SIG-M5 treated with dmso at 0.1 percent for 504 hours (cell line): ENCODE measurements at regions not wholly inside any gene's neighbourhood (a gene's known extent, or its start where the extent isn't known, plus 50 kb on each side); places are given as distances from the start of the nearest gene placed in this dataset.
"Not testable (repeated sequence)": the region's sequence is repeated elsewhere in the genome, so short reads cannot be mapped to it uniquely, and the experiment has no call there.

ENCODE experiments used
- DNase-seq: peaks from one replicate; lab custom pipeline; 2025; ENCODE audit not compliant: unreplicated experiment; lab: John Stamatoyannopoulos, UW

DNA sequence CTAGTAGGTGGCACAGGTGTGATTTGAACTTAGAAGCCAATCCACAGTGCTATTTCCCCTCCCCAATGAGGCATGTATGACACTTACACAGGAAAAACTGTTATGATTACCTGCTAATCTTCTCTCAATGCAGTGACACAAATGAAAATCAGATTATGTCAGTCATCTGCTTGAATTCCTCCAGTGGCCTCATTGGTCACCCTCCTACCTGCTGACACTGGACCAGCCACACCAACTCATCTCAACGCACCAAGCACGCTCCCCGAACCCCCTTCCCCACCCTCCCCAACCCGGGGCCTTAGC is 82.2 kb upstream of the SEC11C start:
- no peak for DNase-seq

DNA sequence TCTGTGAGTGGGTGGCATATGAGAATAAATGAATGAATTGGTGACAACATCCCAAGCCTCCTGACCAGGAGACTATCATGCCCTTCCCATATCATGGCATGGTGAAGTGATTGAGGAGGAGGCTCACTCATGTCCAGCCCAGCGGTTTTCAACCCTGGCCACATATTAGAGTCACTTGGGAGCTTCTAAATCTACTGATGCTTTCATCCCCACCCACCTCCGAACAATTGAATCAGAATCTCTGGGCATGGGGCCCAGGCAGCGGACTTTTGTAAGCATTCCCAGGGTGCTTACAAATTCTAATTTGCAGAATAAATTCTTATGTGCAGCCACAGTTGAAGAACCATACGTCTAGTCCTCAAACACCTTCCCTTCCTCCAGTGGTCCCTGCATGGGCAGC is 81.7 kb upstream of the SEC11C start:
- no peak for DNase-seq

DNA sequence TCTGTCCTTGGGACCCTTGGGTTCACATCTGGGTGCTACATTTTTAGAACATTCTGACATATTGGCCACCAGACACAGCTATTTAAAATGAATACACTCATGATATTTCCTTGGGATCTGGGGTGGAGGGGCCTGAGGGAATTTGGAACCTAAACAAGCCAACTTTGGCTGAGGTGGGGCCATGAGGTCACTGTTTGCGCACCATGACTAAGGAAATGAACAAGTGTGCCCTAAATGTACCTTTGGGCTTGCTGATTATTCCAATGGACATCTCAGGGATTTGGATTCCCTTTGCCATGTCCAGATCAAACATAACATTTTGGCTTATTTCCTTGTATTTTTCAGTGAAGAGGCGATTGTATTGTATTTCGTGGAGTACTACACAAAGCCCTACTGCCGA is 80.5 kb upstream of the SEC11C start:
- no peak for DNase-seq

DNA sequence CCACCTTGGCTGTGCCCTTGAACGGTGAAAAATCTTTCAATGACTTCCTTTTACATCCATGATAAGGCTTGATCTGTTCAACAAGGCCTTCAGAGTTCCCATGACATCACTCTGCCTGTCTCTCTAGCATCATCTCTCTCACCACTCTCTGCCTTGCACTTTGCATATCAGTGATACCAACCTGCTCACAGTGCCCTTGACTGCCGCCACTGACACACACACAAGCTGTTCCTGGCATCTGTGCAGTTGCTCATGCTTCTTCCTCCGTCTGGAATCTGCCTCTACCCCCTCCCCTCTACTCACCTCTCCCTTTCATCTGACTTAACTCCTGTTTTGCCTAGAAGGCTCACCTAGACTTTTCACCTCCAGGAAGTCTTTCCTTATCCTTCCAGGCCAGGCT is 79.1 kb upstream of the SEC11C start:
- DNase-seq = no peak

DNA sequence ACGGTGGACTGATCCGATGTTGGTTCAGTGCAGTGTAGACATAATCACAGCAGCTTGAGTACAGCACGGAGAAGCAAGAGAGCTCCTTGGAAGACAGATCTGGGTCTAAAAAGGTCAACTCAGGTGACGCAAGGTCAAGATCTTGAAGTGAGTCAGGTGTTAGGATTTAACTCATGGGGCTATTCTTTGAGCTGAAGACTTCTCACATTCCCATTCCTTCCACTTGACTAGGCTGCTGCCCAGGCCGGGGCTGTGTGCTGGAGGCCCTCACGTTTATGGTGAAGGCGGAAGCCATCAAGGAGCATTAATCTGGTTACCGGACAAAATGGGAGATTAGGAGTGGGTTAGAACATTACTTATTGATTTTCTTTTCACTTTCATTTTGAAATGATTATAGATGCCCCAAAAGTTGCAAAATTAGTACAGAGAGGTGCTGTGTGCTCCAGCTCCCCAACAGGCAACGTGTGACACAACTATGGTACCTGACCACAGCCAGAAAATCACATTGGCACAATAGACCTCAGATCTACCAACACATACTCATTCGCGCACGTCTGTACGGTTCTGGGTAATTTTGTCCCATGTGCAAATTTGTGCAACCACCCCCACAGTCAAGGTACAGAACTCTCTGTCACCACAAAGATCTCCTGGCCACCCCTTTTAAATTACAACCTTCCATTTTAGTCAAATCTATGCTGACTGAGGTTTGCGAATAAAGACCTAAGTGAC is 77.6 kb upstream of the SEC11C start:
- no peak for DNase-seq

DNA sequence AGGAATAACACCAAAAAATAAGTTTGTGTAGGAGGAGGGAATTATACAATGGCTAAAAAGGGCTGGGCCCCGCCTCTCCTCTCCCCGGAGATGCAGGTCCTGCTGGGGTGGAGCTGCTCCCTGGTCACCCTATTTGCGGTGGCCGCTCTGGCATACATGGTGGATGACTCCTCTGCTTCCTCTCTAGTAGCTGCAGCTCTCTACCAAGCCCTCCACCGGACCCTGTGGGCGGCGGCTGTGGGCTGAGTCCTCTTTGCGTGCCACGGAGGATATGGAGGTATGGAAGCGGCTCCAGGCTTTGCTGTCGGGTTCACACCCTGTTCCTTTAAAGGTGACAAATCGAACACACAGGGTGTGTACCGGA is 77.1 kb upstream of the SEC11C start:
- no peak for DNase-seq

DNA sequence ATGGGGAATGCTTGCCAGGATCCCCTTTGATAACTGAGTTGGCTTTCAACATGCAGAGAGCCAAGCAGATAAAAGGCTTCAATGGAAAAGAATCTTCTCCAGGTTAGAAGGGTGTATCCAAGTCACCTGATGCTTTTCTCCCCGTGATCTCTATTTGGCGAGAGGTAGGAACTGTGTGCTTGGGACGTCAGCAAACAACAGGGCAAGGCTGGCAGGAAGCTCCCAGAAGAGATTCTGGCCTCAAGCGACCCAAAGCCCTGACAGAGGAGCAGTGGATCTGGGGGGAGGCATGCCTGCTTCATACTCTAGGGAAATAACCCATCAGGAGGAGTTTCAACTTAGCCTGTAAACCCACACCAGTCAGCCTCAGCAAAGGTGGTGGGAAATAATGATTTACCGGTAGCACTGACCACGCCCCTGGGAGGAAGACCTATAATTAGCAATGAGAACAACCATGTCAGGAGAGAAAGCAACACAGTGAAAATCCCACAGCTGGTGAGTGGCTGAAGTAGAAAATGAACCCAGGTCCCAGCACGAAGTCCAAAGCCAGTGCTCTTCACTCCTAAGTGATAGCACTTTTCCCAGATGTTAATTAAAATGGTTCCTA is 76.3 kb upstream of the SEC11C start:
- DNase-seq = no peak

DNA sequence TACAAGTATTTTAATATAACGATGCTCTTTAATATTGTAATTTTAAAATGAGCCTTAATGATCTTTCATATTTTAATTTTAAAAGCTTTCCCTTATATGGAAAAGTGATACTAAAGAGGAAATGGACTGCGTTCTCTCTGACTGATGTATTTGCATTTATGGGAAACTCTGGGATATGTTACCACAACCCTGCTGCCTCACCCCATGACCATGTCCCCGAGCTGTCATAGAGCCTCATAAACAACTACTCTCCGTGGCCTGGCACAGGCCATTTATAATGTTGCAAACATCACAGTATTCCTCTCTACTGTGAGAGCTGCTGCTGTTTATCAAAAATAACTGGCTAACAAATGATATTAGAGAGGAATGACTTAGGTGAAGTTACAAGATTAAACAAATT is 75.8 kb upstream of the SEC11C start:
- DNase-seq = no peak

DNA sequence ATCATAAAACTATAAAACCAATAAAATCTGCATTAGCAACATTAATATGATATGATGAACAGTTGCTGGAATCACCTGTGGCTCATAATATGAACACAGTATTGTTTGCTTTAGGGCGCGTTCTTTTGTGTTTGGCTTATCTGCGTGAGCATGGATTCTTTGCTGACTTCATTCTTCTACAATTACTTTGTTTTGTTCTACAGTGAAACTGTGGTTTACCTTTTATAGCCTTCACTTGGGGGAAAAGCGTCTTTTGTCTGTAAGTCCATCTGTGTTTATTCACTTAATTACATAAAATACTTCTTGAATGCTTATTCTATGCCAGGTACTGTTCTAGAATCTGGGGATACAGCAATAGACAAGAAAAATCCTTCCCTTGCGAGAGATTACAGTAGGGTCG is 74.0 kb upstream of the SEC11C start:
- no peak for DNase-seq

DNA sequence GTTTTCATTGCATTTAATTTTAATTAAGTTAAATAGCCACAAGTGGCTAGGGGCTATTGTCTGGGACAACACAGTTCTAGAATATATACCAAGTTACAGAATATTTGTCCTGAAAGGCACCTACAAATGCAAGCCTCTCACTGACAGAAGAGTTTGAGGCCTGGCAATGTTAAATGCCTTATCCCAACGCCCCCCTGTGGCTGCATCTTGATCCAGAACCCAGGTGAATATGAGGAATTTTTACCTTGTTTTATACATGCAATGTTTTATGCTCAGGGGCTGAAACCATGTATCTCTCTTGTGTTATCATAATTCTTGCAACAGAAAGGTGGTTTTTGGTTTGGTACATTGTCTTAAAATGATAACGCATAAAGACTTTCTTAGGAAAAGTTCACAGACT is 71.8 kb upstream of the SEC11C start:
- no peak for DNase-seq

DNA sequence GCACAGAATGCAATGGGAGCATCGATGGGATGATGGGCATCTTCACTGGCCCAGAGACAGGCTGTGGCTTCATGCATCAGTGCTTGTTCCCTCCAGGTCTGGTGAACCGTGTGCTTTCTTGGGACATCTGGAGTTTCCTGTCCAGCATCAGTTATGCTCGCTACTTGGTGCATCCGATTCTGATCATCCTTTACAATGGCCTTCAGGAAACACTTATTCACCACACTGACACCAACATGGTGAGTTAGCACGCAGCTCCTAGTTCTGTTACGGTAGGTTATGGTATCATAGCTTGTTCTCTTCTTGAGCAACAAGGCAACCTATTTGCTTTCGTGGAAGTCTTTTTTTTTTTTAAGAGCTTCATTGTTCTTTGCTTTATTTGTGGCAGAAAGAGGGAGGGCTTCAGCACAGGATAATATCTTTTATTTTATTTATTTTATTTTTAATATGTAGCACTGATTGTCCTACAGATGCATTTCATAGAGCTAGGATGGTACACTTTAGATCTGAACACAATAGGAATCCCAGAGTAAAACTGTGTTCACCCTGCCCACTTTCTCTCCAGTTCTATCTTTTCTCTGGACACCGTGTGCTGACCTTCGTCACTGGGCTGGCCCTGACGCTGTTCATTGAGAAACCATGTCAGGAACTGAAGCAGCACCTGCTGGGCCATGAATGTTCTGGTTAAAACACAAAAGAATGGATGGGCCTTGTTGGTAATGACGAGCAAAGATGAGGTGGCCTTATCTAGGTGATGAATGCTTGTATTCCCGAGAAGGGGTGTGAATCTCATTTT is 71.2 kb upstream of the SEC11C start:
- no peak for DNase-seq

DNA sequence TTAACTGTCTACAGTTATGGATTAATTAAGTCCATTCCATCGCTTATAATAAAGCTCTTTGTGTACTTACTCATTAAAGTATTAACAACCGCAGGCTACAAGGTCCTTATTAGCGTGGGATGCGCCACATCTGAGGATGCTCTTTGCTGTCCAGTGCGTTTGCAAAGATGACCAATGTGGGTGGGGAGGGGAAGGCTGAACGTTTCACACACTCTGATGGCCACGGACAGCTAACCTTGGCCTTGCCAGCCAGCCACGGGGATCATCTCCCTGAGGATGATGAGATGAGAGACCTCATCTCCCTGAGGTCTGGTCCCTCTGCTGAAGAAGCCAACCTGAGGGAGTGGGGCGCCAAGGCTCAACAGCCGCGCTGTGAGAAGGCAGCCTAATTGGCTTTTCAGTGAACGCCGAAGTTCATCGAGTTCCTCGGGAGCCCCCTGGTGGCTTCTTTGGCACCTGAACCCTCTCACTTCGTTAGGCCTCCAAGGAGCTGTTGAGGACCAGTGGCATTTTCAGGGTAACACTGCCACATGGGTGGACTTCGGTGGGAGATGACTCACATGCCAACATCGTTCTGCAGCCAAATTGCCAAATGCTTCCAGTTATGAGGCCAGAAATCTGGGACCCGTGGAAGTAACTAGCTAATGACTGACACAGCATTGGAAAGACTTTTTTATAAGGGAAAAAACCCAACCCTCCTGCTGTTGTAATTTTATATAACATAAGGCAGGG is 69.3 kb upstream of the SEC11C start:
- peak; percentile 50 for DNase-seq

DNA sequence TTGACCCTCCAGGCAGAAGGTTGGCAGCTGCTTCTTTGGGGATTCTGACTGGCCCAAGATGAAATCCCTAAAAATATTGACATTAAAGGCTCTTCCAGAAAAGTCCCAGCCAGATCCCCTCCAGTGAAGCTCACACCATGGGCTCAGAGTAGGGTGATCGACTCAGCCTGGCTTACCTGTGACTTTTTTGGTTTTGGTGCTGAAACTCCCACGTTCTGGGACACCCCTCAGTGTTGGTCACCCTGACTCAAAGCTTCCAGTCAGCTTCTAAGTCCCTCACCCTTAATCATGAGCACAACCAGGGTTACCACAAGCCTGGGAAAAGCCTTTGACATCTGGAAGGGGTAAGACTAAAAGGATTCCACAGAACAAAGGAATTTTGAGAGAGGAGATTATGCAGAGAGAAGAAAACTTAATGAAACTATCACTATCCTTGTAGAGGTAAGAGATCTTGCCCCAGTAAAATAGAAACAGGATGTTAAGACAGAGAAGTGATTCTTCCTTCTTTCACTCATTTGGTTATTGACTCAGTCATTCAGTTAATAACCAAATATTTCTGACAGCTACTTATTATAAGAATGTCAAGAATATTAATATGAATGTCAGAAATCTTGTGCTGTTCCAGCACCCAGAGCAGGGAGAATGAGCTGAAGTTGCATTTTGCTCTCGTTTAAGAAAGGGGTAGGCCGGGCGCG is 66.8 kb upstream of the SEC11C start:
- no peak for DNase-seq

DNA sequence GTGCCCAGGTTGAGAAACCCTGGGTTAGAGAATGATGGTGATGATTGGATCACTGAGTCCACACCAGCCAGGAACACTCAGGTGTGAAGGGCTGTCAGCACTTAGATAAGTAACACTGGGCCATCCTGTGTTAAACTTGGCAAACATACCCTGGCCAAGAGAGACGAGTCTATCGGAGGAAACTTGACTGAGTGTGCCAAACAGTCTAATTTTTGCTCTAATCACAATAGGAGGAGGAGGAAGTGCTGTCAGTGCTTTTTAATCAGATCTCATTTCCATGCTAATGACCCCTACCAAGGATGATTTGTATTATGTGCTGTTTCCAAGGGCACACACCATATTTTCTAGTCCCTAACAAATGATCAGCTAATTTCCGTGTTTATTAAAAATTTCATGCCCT is 63.8 kb upstream of the SEC11C start:
- no peak for DNase-seq

DNA sequence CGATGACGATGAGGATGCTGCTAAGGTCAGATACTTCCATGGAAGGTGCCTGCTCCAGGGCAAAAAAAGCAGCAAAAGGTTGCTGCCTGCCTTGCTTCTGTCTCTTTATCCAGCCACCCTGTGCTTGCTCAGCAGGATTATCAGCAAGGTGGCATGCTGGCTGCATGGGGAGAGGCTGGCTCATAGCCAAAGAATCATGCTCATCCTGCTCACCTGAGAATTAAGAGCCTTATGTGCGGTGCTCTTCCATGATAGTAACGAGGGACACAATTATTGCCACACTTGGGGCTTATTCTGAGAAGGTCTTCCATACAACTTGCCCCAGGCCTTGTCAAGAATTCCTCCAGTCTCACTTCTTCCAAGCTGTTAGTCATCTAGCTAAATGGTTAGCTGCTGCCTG is 60.4 kb upstream of the SEC11C start:
- DNase-seq = no peak

DNA sequence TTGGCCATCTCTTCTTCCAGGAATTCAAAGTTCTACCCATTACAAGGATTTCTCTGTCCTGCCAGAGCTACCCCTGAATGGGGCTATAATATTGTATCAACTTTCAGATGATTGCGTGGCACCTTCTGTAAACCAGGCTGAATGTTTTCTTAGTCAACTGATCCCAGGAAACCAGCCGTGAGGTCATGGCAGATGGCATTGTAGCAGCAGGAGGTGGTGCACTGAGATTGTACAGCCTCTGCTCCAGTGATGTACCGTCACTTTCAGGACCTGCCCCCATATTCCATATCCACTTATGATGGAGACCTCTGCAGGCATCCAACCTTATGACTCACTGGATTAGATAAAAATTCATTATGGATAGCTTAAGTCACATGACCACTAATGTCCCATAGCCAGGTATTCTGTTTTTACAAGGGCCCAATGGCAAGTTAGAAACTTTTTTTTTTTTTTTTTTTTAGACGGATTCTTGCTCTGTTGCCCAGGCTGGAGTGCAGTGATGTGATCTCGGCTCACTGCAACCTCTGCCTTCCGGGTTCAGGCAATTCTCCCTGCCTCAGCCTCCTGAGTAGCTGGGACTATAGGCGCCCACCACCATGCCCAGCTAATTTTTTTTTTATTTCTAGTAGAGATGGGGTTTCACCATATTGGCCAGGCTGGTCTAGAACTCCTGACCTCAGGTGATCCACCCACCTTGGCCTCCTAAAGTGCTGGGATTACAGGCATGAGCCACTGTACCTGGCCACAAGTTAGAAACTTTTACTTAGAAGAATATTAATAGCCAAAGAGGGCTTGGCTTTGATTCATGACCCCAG is 59.8 kb upstream of the SEC11C start:
- DNase-seq = not testable (repeated sequence)

DNA sequence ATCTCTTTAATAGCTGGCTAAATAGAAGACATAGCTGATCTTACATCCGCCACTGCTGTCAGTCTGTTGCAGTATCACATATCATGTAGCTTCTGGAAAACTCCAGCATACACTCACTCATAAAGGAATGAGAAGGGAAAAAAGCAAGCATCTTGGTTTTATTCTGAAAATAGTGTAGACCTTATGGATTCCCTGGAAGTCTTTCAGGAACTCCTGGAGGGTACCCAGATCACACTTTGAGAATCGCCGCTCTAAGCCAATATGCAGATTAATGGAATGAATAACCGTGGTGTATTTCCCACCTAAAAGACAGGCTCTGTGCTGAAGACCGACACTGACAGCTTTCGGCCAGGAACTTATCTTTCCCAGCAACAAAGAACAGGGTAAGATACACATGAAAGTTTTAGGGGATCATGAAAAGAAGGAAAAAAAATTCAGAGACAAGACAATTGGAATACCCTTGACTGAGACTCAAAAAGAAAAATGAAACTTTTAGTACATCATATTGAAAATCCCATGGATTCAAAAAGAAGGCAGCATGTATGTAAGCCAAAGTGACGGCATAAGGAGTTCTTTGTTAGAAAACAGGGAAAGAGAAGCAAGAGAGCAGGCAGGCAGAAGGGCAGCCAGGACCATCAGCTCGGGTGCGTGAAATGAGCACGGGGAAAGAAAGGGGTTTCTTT is 56.4 kb upstream of the SEC11C start:
- no peak for DNase-seq

DNA sequence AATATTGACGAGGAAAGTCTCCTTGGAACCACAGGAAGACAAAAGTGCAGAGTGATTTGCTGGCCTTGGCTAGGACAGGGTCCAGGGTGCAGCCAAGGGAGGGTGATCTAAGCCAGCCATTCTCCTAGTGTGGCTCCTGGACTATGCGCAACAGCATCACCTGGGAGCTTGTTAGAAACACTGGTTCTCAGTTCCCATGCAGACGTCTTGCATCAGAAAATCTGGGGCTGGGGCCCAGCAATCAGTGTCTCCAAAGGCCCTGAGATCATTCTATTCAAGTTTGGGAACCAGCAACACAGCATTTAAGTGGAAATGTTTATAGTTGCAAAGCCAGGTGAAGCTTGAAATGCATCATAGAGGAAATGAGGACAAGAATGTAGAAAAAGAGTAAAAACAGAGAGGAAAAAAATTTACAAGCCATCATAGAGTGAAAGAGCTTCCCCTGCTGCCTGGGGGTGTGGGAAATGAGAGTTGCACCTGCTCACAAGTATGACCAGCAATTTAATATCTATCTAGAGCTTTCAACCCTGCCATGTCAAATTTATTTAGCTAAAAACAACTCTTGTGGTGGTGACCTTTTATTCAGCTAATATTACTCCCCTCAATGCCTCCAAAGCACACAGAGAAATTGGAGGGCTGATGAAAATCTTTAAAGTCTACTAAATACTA is 54.4 kb upstream of the SEC11C start:
- no peak for DNase-seq

DNA sequence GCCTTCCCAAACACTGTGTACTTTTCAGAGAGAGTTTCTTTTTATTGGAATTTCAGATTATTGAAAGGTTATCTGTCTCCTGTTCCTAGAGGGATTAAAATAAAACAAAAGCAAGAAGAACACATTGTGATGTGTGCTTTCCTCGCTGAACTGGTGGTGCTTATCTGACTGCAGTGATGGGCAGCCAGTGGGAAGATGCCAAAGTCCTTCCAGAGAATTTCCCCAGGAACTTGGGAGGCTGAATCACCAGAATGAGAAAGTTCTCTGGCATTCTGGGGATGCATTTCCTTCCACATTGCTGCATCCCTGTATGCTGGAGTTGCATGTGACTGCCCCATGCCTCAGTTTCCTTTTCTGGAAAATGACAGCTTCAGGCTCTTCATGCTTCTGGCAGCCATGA is 53.9 kb upstream of the SEC11C start:
- no peak for DNase-seq
